HFFc6 (cell line): ENCODE measurements at regions not wholly inside any gene's neighbourhood (a gene's known extent, or its start where the extent isn't known, plus 50 kb on each side); places are given as distances from the start of the nearest gene placed in this dataset.
A peak's percentile ranks its signal among the peaks of the same experiment; 100 is the strongest.

ENCODE experiments used
- DNase-seq: peaks from one replicate; pipeline ENCODE4 v3.0.0-alpha.2; 2018
- H3K27ac Mint-ChIP-seq: 2 replicates; pipeline ENCODE4 v1.8.0; 2020; ENCODE audit warnings: mild to moderate bottlenecking, mixed read lengths
- H3K27me3 Mint-ChIP-seq: 2 replicates; pipeline ENCODE4 v1.8.0; 2021; ENCODE audit warnings: mild to moderate bottlenecking, moderate library complexity, mixed read lengths; ENCODE audit not compliant: insufficient read depth
- H3K36me3 Mint-ChIP-seq: 2 replicates; pipeline ENCODE4 v1.8.0; 2021; ENCODE audit warnings: low read depth, mixed read lengths
- H3K4me1 Mint-ChIP-seq: 2 replicates; pipeline ENCODE4 v1.8.0; 2020; ENCODE audit warnings: low read depth, mixed read lengths
- H3K4me3 Mint-ChIP-seq: 2 replicates; pipeline ENCODE4 v1.8.0; 2020; ENCODE audit warnings: mild to moderate bottlenecking, moderate library complexity, mixed read lengths
- H3K9me3 Mint-ChIP-seq: 2 replicates; pipeline ENCODE4 v1.8.0; 2020; ENCODE audit warnings: mild to moderate bottlenecking, mixed read lengths
- CTCF ChIP-seq: fragments of 200-600 bp; sonication (generic); IDR thresholded peaks from 2 replicates; pipeline ENCODE4 v1.5.0; 2021; ENCODE audit warnings: antibody characterized with exemption, mild to moderate bottlenecking

GRCh38 chr1:182259229-182259872 is 132.2 kb downstream of the GLUL start:
- Mint-ChIP-seq H3K4me1 (peaks cover 16% of the 10 kb centered on the region), H3K4me3 (no peak overlapping the region), H3K27ac (no peak overlapping the region), H3K9me3 (no peaks in the 10 kb centered on the region), H3K27me3 (peaks cover 2% of the 10 kb centered on the region), H3K36me3 (no peaks in the 10 kb centered on the region)
- DNase-seq = peak; percentile 59
- no peak for TF ChIP-seq CTCF

- H3K9me3 Mint-ChIP-seq = no peaks in the 10 kb centered on the region
- TF ChIP-seq CTCF = no peak
- no peaks in the 10 kb centered on the region for H3K36me3 Mint-ChIP-seq
- H3K27me3 Mint-ChIP-seq = peaks cover 6% of the 10 kb centered on the region
- H3K27ac Mint-ChIP-seq = no peak overlapping the region
- H3K4me3 Mint-ChIP-seq = no peak overlapping the region
- no peak for DNase-seq
- H3K4me1 Mint-ChIP-seq = peaks cover 11% of the 10 kb centered on the region
Observed at GRCh38 chr1:182257369-182258063, 134.1 kb downstream of the GLUL start.

- no peak for TF ChIP-seq CTCF
- H3K36me3 Mint-ChIP-seq = no peaks in the 10 kb centered on the region
- H3K27me3 Mint-ChIP-seq = peaks cover 6% of the 10 kb centered on the region
- no peak for DNase-seq
- no peak overlapping the region for H3K27ac Mint-ChIP-seq
- H3K9me3 Mint-ChIP-seq = no peaks in the 10 kb centered on the region
- H3K4me3 Mint-ChIP-seq = no peak overlapping the region
- peaks cover 11% of the 10 kb centered on the region for H3K4me1 Mint-ChIP-seq
Observed at GRCh38 chr1:182256931-182257330, 134.7 kb downstream of the GLUL start.

- Mint-ChIP-seq H3K27me3 (peaks cover 6% of the 10 kb centered on the region; the same call in 1 of the 2 replicates), H3K4me3 (no peak overlapping the region), H3K4me1 (peaks cover 11% of the 10 kb centered on the region), H3K9me3 (no peaks in the 10 kb centered on the region), H3K27ac (no peak overlapping the region), H3K36me3 (no peaks in the 10 kb centered on the region)
- no peak for TF ChIP-seq CTCF
- no peak for DNase-seq
Observed at GRCh38 chr1:182255494-182255893, 136.1 kb downstream of the GLUL start.

GRCh38 chr1:182253319-182253860 is 138.2 kb downstream of the GLUL start:
- no peak for DNase-seq
- peaks cover 10% of the 10 kb centered on the region for H3K27me3 Mint-ChIP-seq
- TF ChIP-seq CTCF = no peak

More at GRCh38 chr1:182253319-182253860, 138.2 kb downstream of the GLUL start:
- H3K9me3 Mint-ChIP-seq = no peaks in the 10 kb centered on the region
- H3K36me3 Mint-ChIP-seq = no peaks in the 10 kb centered on the region
- H3K27ac Mint-ChIP-seq = no peak overlapping the region
- H3K4me1 Mint-ChIP-seq = no peaks in the 10 kb centered on the region
- H3K4me3 Mint-ChIP-seq = no peak overlapping the region
